GM18520 (cell line): ENCODE measurements at regions not wholly inside any gene's neighbourhood (a gene's known extent, or its start where the extent isn't known, plus 50 kb on each side); places are given as distances from the start of the nearest gene placed in this dataset.

ENCODE experiments used
- ATAC-seq: cut with Tn5 transposase; IDR thresholded peaks from one replicate; pipeline ENCODE4 v1.9.1; 2021; ENCODE audit not compliant: unreplicated experiment

DNA sequence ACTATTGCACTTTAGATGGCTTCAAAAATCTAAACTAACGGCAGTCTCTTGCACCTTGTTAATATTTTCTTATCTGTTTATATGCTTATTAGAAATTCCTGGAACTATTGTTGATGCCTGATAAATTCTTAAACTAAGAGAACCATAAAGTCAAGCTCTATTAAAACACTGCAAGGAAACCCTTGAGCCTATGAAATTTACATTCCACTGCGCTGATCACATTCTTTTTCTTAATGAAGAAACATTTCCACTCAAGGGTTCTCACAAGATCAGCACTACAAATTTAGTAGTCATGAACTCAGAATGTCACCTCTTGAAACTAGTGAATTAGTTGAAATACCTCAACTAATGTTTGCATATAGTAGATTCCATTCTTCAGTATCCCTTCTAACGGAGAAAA is 331.8 kb upstream of the SLC8A1 start:
- ATAC-seq, result no peak

- ATAC-seq, result no peak
Measured at GRCh38 chr2:40786636-40787035, 334.7 kb upstream of the SLC8A1 start.

DNA sequence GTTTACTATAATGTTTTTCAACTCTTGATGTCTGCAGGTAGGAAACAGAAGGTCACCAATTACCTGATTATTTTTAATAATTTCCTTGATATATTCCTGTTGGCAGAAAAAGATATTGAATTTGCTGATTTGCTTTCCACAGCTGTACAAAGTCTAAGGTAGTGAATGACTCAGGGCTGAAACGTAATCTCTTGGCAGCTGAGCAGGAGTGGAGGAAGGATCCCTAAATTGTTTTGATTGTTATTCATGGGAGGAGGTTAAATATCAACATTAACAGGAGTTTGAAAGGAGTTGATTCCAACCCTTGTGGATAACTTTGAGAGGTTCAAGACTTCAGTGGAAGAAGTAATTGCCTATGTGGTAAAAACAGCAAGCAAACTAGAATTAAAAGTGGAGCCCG is 345.2 kb upstream of the SLC8A1 start:
- no peak for ATAC-seq

DNA sequence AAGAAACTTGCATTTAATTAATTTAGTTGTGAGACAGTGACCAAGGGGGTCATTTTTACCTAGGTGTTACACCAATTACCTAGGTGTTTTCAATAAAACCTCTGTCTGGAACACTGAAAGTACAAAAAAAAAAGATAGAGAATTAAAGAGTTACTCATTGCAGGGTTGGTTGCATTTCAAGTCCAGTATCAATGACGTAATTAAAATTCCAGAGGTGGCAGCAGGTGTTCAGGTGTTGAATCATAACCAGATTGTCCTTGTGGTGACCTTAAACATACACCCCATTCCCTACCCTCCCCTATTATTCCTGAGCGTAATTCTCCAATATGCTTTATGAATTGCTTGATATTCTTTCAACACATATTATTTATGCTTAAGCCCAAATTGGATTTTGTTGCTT is 352.0 kb upstream of the SLC8A1 start:
- no peak for ATAC-seq

- ATAC-seq, result no peak
Measured at GRCh38 chr2:40809156-40809555, 357.3 kb upstream of the SLC8A1 start.

GRCh38 chr2:40814616-40815015 is 362.7 kb upstream of the SLC8A1 start:
- no peak for ATAC-seq

GRCh38 chr2:40820319-40820718 is 368.4 kb upstream of the SLC8A1 start:
- ATAC-seq, result no peak

DNA sequence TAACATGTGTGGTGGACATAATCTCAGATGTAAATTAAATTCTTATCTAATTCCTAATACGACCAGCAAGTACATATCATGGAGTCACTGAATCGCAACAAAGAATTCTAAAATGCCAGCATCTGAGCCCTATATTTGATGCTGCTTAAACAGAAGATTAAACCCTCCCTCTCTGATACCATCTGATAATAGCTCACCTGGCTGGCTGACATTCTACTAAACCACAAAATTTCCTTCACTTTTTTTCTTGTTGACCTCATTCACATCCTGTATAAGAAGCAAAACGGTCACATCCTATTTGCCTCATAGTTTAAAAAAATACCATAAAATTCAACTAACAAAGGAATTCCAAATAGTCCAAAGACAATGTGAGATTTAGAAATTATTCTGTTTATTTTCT is 371.6 kb upstream of the SLC8A1 start:
- no peak for ATAC-seq

DNA sequence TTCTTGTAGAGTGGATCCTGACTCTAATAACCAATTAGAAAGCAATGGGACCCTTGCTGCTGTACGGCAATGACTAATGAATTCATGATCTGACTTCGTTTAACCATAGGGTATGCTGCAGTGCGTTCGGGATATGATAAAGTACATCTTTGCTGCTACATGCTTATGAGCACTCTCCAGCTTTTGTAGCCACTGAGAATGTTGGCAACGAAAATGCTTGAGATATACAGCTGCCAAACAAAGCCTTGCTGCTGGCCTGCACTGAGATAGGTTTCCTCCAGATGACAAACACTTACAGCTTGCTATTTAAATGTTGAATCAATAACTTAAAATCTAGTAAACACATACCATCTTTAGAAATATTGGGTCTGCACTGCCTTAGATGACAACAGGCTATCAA is 372.4 kb upstream of the SLC8A1 start:
- ATAC-seq, result no peak

DNA sequence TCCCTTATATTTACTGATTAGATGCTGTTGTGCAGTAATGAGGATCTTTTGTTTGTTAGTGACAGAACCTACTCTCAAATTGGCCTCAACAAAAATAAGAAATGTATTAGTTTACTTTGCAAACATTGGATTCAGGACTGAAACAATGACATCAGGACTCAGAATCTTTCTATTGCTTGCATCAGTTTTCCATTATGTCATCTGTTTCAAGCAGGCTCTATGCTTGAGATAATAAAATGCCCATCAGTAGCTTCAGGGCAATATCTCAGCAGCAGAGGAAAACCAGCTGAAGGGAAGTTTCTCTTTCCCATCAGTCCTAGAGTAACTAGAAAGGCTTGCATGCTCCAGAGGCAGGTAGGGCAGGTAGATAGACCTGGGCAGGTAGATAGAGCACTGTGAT is 375.5 kb upstream of the SLC8A1 start:
- ATAC-seq, result no peak

DNA sequence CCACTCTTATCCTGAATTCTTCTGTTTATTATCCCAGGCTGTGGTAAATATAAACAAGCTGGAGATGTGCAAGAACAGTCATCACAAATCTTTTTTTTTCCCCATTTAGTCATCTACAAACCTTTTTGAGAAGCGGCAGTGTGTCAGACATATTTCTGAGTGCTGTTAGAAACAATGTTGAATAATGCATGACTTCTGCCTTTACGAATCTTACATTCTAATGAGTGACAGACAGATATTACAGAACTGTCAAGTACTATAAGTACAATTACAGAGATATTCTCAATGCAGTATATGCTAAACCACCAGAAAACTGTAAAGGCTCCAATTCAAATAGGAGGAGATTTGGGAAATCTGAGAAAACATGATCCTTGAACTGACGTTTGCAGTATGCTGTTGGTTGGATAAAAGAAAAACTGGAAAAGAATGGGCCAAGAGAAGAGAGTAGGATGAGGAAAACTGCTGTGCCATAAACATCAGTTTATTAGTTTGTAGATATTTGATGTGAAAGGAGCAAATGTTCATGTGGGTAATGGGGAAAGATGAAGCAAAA is 379.5 kb upstream of the SLC8A1 start:
- no peak for ATAC-seq

GRCh38 chr2:40841856-40842255 is 390.0 kb upstream of the SLC8A1 start:
- no peak for ATAC-seq

DNA sequence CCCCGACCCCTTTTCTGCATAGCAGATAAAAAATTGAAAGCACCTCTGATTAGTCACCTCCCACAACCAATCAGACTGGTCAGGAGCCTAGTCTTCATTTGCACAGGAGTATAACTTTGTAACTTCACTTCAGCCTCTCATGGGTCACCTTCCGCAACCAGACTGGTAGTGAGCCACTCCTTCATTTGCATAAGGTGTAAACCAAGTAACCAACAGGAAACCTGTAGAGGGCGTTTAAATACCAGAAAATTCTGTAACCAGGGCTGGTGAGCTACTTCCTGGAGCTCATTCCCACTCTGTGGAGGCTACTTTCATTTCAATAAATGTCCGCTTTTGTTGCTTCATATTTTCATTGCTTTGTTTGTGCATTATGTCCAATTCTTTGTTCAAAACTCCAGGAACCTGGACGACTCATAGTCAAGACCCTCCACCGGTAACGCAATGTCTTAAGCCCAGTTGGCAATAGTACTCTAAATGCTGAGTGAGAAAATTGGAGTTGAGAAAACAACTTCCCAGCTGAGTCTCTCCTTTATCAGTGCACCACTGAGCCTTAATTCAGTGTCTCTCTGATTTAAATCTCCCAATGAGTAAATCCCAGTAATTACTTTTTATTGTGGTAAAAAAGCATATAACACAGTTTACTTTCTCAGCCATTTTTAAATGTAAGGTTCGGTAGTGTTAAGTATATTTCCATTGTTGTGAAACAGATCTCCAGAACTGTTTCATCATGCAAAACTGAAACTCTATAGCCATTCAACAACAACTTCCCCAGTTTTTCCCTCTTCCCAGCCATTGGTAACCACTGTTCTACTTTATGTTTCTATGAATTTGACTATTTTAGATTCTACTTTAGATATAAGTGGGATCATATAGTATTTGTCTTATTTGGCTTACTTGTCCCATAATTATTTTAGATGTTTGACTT is 392.7 kb upstream of the SLC8A1 start:
- peak; percentile 42 for ATAC-seq

GRCh38 chr2:40851661-40852060 is 399.8 kb upstream of the SLC8A1 start:
- no peak for ATAC-seq

- no peak for ATAC-seq
Measured at GRCh38 chr2:40859617-40860016, 407.7 kb upstream of the SLC8A1 start.

DNA sequence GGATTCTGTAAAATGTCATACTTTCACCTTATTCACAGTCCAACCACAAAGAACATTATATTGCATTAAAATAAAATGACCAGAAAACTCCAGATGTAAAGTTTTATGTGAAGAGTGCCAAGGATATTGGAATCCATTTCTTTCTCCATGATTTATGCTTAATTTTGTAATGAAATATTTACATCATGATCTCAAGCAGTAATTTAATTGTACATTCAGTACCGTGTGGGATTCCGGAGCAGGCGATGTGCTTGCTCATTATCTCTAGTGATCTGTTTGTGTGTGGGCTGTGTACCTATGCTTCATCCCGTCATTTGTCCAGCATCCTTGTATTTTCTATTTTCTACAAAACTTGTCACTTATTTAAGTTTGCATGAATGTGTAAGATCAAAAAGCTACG is 415.9 kb upstream of the SLC8A1 start:
- no peak for ATAC-seq

DNA sequence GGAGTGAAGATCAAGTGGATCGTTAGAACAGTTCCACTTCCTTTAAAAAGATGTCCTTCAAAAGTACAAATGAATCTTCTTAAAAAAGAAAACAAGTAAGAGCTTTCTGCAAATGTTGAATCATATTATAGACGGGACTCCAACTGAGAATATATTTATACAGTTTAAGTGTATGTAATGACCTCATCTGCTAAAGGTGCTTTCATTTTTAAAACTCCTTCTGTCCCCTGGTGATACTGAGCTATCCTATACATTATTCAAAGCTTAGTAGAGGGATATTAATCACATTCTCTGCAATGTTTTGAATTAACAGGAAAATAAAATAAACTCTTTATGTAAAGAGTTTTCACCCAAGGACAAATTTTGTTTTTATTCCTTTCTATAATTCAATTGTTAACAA is 420.7 kb upstream of the SLC8A1 start:
- ATAC-seq, result no peak

- ATAC-seq, result no peak
Measured at GRCh38 chr2:40874380-40874779, 422.5 kb upstream of the SLC8A1 start.

DNA sequence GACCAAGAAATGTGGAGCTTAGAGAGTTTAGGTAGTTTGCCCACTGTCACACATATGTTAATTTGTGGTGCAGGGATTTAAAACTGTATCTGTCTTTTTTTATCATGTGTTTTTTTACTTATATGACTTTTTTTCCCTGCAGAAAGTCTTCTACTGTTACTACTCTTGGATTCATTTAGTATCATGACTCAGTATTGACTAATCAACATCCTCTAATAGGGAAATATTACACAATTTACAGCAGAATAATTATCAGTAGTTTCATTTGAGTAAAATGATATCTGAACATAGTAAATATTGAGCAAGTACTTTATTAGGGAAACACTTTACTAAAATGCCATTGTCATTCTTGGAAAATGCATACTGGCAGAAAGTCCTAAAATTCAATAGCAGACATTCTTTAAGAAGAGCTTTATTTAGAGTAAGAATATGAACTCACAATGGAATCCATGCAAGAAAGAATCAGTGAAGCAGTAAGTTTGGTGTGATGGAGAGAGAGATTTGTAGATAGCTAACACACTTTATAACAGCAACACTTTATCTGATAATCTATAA is 425.9 kb upstream of the SLC8A1 start:
- ATAC-seq, result no peak

- no peak for ATAC-seq
Measured at GRCh38 chr2:40879305-40879704, 427.4 kb upstream of the SLC8A1 start.

GRCh38 chr2:40886100-40886499 is 434.2 kb upstream of the SLC8A1 start:
- ATAC-seq, result no peak

GRCh38 chr2:40886655-40887054 is 434.8 kb upstream of the SLC8A1 start:
- ATAC-seq, result no peak
